ENCODE measurements at regions not wholly inside any gene's neighbourhood (a gene's known extent, or its start where the extent isn't known, plus 50 kb on each side); places are given as distances from the start of the nearest gene placed in this dataset.

DNA sequence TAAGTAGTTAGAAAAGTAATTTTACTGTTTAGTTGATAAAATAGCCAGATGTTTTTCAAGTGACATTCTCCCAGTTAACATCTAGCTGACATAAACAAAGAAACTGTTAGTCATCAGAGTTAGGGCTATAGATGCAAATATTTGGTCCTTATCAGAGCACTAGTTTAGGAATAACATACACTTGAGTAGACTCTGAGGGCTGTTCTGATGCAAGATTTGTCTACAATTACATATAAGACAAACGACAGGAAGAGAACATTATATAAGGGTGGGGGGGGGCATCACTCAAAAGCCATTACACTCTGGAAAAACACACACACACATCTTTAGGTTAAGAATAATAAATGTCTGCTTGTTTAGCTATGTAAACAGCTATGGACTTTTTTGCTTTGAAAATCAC is 554.4 kb upstream of the LRRTM1 start:
- CTCF ChIA-PET: no interaction called here
- 0% methylated on average over 1 of the region's 1 CpG for WGBS (ENCODE audit: missing lambda C conversion rate)

DNA sequence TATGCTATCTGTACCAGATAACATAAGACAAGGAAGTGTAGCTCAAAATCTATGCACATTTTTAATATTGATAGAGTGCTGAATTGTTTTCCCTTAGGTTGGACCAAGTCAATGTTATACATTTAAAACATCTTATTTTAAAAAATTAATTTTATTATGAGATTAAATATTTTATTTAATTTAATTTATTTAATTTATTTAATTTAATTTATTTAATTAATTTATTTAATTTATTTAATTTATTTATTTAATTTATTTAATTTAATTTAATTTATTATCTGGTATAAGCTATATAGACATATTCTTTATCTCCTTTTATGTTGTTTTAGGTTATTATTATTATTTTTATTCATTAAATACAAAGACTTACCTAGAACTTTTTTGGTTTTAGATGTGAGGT is 551.7 kb upstream of the LRRTM1 start:
- TF ChIP-seq POLR2A (IDR thresholded peaks at IDR 0.05; ENCODE audit: low read length) (no peak), CTCF (IDR thresholded peaks at IDR 0.05) (no peak), RARB (CRISPR knock-in tag; IDR thresholded peaks at IDR 0.05) (no peak), HES2 (IDR thresholded peaks at IDR 0.05) (no peak), ZSCAN20 (CRISPR knock-in tag; IDR thresholded peaks at IDR 0.05) (no peak), MYC (IDR thresholded peaks at IDR 0.05; ENCODE audit: borderline replicate concordance, low read length) (no peak), PHF8 (IDR thresholded peaks at IDR 0.05; ENCODE audit: borderline replicate concordance, low read depth) (no peak), HOXB13 (CRISPR knock-in tag; IDR thresholded peaks at IDR 0.05; ENCODE audit: low read depth) (no peak), CHD4 (IDR thresholded peaks at IDR 0.05; ENCODE audit: borderline replicate concordance) (no peak), E2F6 (IDR thresholded peaks at IDR 0.05; ENCODE audit: borderline replicate concordance, low read depth) (no peak), NPAS2 (CRISPR knock-in tag; IDR thresholded peaks at IDR 0.05; ENCODE audit: borderline replicate concordance) (no peak), JUNB (IDR thresholded peaks at IDR 0.05) (no peak)
- TF ChIP-seq, protein P1, sequence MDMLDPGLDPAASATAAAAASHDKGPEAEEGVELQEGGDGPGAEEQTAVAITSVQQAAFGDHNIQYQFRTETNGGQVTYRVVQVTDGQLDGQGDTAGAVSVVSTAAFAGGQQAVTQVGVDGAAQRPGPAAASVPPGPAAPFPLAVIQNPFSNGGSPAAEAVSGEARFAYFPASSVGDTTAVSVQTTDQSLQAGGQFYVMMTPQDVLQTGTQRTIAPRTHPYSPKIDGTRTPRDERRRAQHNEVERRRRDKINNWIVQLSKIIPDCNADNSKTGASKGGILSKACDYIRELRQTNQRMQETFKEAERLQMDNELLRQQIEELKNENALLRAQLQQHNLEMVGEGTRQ (IDR thresholded peaks at IDR 0.05): no peak
- Histone ChIP-seq H3K9me3 (peaks cover 11% of the 10 kb centered on the region; the same call in 2 of the 3 replicates), H3K27ac (no peak overlapping the region), H3K4me1 (no peaks in the 10 kb centered on the region), H3K4me2 (no peak overlapping the region), H3K4me3 (no peak overlapping the region)
- no peak for DNase-seq (ENCODE audit: low read depth in 1 of 2, low spot score in 1 of 2)
- no peak for FAIRE-seq
- POLR2A ChIA-PET: no interaction called here
- no peak for ATAC-seq
- CTCF ChIA-PET: no interaction called here

More for the DNA sequence above, 554.4 kb upstream of the LRRTM1 start:
- Histone ChIP-seq H3K4me2 (no peak overlapping the region), H3K4me3 (no peak overlapping the region), H3K27ac (no peak overlapping the region), H3K4me1 (no peaks in the 10 kb centered on the region), H3K9me3 (peaks cover 7% of the 10 kb centered on the region; the same call in 1 of the 3 replicates)
- no peak for TF ChIP-seq MYC (IDR thresholded peaks at IDR 0.05; ENCODE audit: borderline replicate concordance, low read length)
- no peak for TF ChIP-seq ESRRA (IDR thresholded peaks at IDR 0.05; ENCODE audit: borderline replicate concordance, low read length)
- no peak for TF ChIP-seq MAX (IDR thresholded peaks at IDR 0.05)
- TF ChIP-seq POLR2A (IDR thresholded peaks at IDR 0.05; ENCODE audit: low read length): no peak
- TF ChIP-seq CEBPB (IDR thresholded peaks at IDR 0.05): no peak
- TF ChIP-seq EP300 (IDR thresholded peaks at IDR 0.05): no peak
- no peak for TF ChIP-seq SMC3 (IDR thresholded peaks at IDR 0.05)
- no peak for TF ChIP-seq SREBF2 (IDR thresholded peaks at IDR 0.05)
- no peak for TF ChIP-seq NPAS2 (CRISPR knock-in tag; IDR thresholded peaks at IDR 0.05; ENCODE audit: borderline replicate concordance)
- TF ChIP-seq RFX5 (IDR thresholded peaks at IDR 0.05): no peak
- no peak for TF ChIP-seq RNF2 (IDR thresholded peaks at IDR 0.05; ENCODE audit: borderline replicate concordance, low read depth)
- no peak for TF ChIP-seq CTCF (IDR thresholded peaks at IDR 0.05)
- TF ChIP-seq MAZ (IDR thresholded peaks at IDR 0.05; ENCODE audit: borderline replicate concordance, low read depth, low read length): no peak
- FAIRE-seq: no peak
- no peak for DNase-seq (ENCODE audit: low read depth in 1 of 2, low spot score in 1 of 2)
- no peak for ATAC-seq
- POLR2A ChIA-PET: no interaction called here
